GM19240 (cell line): ENCODE measurements at regions not wholly inside any gene's neighbourhood (a gene's known extent, or its start where the extent isn't known, plus 50 kb on each side); places are given as distances from the start of the nearest gene placed in this dataset.

Experiments used
- DNase-seq: peaks from one replicate; pipeline ENCODE4 v3.0.0; 2011; ENCODE audit warnings: low spot score; ENCODE audit not compliant: insufficient read length

GRCh38 chr6:164578616-164579015 lies 730.8 kb downstream of the C6orf118 start:
- DNase-seq: no peak

GRCh38 chr6:164570801-164571200 lies 738.6 kb downstream of the C6orf118 start:
- DNase-seq: no peak

GRCh38 chr6:164569509-164569908 lies 739.9 kb downstream of the C6orf118 start:
- no peak for DNase-seq

GRCh38 chr6:164563924-164564323 lies 745.5 kb downstream of the C6orf118 start:
- DNase-seq: no peak

GRCh38 chr6:164561656-164562055 lies 747.7 kb downstream of the C6orf118 start:
- no peak for DNase-seq

GRCh38 chr6:164554700-164555476 lies 754.5 kb downstream of the C6orf118 start:
- no peak for DNase-seq

- DNase-seq: no peak
Measured at GRCh38 chr6:164554226-164554625, 755.2 kb downstream of the C6orf118 start.

- no peak for DNase-seq
Measured at GRCh38 chr6:164551706-164552105, 757.7 kb downstream of the C6orf118 start.

GRCh38 chr6:164547076-164547475 lies 762.3 kb downstream of the C6orf118 start:
- no peak for DNase-seq

GRCh38 chr6:164546263-164546662 lies 763.1 kb downstream of the C6orf118 start:
- DNase-seq: no peak

GRCh38 chr6:164534070-164534766 lies 775.2 kb downstream of the C6orf118 start:
- no peak for DNase-seq

- no peak for DNase-seq
Measured at GRCh38 chr6:164533045-164533362, 776.4 kb downstream of the C6orf118 start.

GRCh38 chr6:164532198-164533044 lies 777.0 kb downstream of the C6orf118 start:
- DNase-seq: no peak

- no peak for DNase-seq
Measured at GRCh38 chr6:164531736-164532135, 777.7 kb downstream of the C6orf118 start.

GRCh38 chr6:164528539-164528938 lies 780.9 kb downstream of the C6orf118 start:
- no peak for DNase-seq

- no peak for DNase-seq
Measured at GRCh38 chr6:164523087-164523654, 786.2 kb downstream of the C6orf118 start.

- no peak for DNase-seq
Measured at GRCh38 chr6:164520916-164521315, 788.5 kb downstream of the C6orf118 start.

- DNase-seq: no peak
Measured at GRCh38 chr6:164507206-164507940, 802.0 kb downstream of the C6orf118 start.

- DNase-seq: no peak
Measured at GRCh38 chr6:164505425-164505824, 804.0 kb downstream of the C6orf118 start.

GRCh38 chr6:164502833-164503232 lies 806.6 kb downstream of the C6orf118 start:
- DNase-seq: no peak

GRCh38 chr6:164495882-164496495 lies 813.4 kb downstream of the C6orf118 start:
- no peak for DNase-seq
